IMR-90 (cell line): ENCODE measurements at regions not wholly inside any gene's neighbourhood (a gene's known extent, or its start where the extent isn't known, plus 50 kb on each side); places are given as distances from the start of the nearest gene placed in this dataset.
"Not testable (repeated sequence)": the region's sequence is repeated elsewhere in the genome, so short reads cannot be mapped to it uniquely, and the experiment has no call there.

ENCODE experiments used
- BHLHE40 ChIP-seq: fragments of 150-350 bp; IDR thresholded peaks from 2 replicates; pipeline ENCODE4 v1.6.1; 2016; ENCODE audit warnings: mild to moderate bottlenecking, low read depth, low read length
- CEBPB ChIP-seq: IDR thresholded peaks from 2 replicates; pipeline ENCODE4 v1.6.1; 2012; ENCODE audit warnings: low read depth, low read length, improper control_type of control experiment
- CHD1 ChIP-seq: IDR thresholded peaks from 2 replicates; pipeline ENCODE4 v1.6.1; 2012; ENCODE audit warnings: low read depth, low read length, improper control_type of control experiment
- CTCF ChIP-seq: conservative IDR thresholded peaks from 2 replicates; pipeline ENCODE4 v1.5.1; 2012; ENCODE audit warnings: mild to moderate bottlenecking, low read depth, low read length, improper control_type of control experiment
- ELK1 ChIP-seq: fragments of 150-350 bp; IDR thresholded peaks from 2 replicates; pipeline ENCODE4 v1.6.1; 2016; ENCODE audit warnings: low read depth, mild to moderate bottlenecking, low read length, moderate library complexity, borderline replicate concordance
- MAFK ChIP-seq: IDR thresholded peaks from 2 replicates; pipeline ENCODE4 v1.6.1; 2012; ENCODE audit warnings: low read depth, low read length, improper control_type of control experiment
- MAZ ChIP-seq: IDR thresholded peaks from 2 replicates; pipeline ENCODE4 v1.6.1; 2012; ENCODE audit warnings: low read depth, mild to moderate bottlenecking, low read length, improper control_type of control experiment, moderate library complexity, borderline replicate concordance
- MXI1 ChIP-seq: IDR thresholded peaks from 2 replicates; pipeline ENCODE4 v1.6.1; 2012; ENCODE audit warnings: low read depth, mild to moderate bottlenecking, low read length, moderate library complexity, borderline replicate concordance
- POLR2A ChIP-seq: IDR thresholded peaks from 2 replicates; pipeline ENCODE4 v1.6.1; 2012; ENCODE audit warnings: mild to moderate bottlenecking, low read depth, low read length
- RAD21 ChIP-seq: IDR thresholded peaks from 2 replicates; pipeline ENCODE4 v1.6.1; 2012; ENCODE audit warnings: low read length, improper control_type of control experiment
- RCOR1 ChIP-seq: IDR thresholded peaks from 2 replicates; pipeline ENCODE4 v1.6.1; 2012; ENCODE audit warnings: mild to moderate bottlenecking, low read length, improper control_type of control experiment; ENCODE audit not compliant: insufficient replicate concordance
- RFX5 ChIP-seq: IDR thresholded peaks from 2 replicates; pipeline ENCODE4 v1.8.0; 2012; ENCODE audit warnings: low read depth, mild to moderate bottlenecking, low read length, moderate library complexity
- SMC3 ChIP-seq: fragments of 150-350 bp; IDR thresholded peaks from 2 replicates; pipeline ENCODE4 v1.6.1; 2016; ENCODE audit warnings: low read depth, mild to moderate bottlenecking, antibody characterized with exemption, low read length, moderate library complexity
- USF2 ChIP-seq: fragments of 150-350 bp; IDR thresholded peaks from 2 replicates; pipeline ENCODE4 v1.6.1; 2017; ENCODE audit warnings: mild to moderate bottlenecking, antibody characterized with exemption, low read length, low read depth

GRCh38 chr21:6567542-6567941 is 3953.8 kb upstream of the TPTE start:
- TF ChIP-seq BHLHE40, CTCF, USF2, RFX5, MXI1, CHD1, RCOR1, RAD21, POLR2A, ELK1, SMC3, MAZ, MAFK, CEBPB: not testable (repeated sequence)
